Keratinocyte (primary cell): ENCODE measurements at regions not wholly inside any gene's neighbourhood (a gene's known extent, or its start where the extent isn't known, plus 50 kb on each side); places are given as distances from the start of the nearest gene placed in this dataset.

Source experiments
- DNase-seq: peaks from one replicate; pipeline ENCODE4 v3.0.0-alpha.2; 2011; ENCODE audit warnings: low read depth, missing footprints, low spot score
- FAIRE-seq: peaks from 2 replicates; lab custom pipeline; 2011; peaks lifted over from hg19 to GRCh38; lab: Jason Lieb, UNC
- H2AFZ ChIP-seq: 2 replicates; pipeline ENCODE4 v1.6.0; 2012; ENCODE audit warnings: low read length, control low read depth, inconsistent platforms; ENCODE audit not compliant: control insufficient read depth
- H3K27ac ChIP-seq: 2 replicates; pipeline ENCODE4 v1.5.1; 2011; ENCODE audit warnings: low read length; ENCODE audit not compliant: control insufficient read depth, insufficient read depth
- H3K27me3 ChIP-seq: 3 replicates; pipeline ENCODE4 v1.6.0; 2011; ENCODE audit warnings: low read length; ENCODE audit not compliant: control insufficient read depth, insufficient read depth; ENCODE audit errors: extremely low read depth
- H3K36me3 ChIP-seq, 2 experiments: 2 replicates in 1 of 2; 3 replicates in 1 of 2; pipeline ENCODE4 v1.5.1; 2011; ENCODE audit warnings: low read length in 2 of 2, mild to moderate bottlenecking in 1 of 2; ENCODE audit not compliant: control insufficient read depth in 2 of 2, insufficient read depth in 2 of 2; ENCODE audit errors: extremely low read depth in 1 of 2
- H3K4me1 ChIP-seq: 3 replicates; pipeline ENCODE4 v1.5.1; 2011; ENCODE audit warnings: low read length; ENCODE audit not compliant: control insufficient read depth, insufficient read depth; ENCODE audit errors: extremely low read depth
- H3K4me2 ChIP-seq: 3 replicates; pipeline ENCODE4 v1.6.0; 2011; ENCODE audit warnings: low read depth, low read length; ENCODE audit not compliant: control insufficient read depth, insufficient read depth; ENCODE audit errors: extremely low read depth
- H3K4me3 ChIP-seq, 3 experiments: fragments of 200-600 bp in 1 of 3; sonication (generic) in 1 of 3; 2 replicates in 2 of 3; 3 replicates in 1 of 3; pipeline ENCODE4 v1.5.1; 2011 to 2016; ENCODE audit warnings: low read length in 3 of 3, mild to moderate bottlenecking in 3 of 3, control low read depth in 2 of 3, inconsistent platforms in 1 of 3, low read depth in 1 of 3, mixed read lengths in 1 of 3, mixed run types in 1 of 3, moderate library complexity in 1 of 3; ENCODE audit not compliant: control insufficient read depth in 2 of 3, insufficient read depth in 2 of 3; ENCODE audit errors: extremely low read depth in 1 of 3
- H3K79me2 ChIP-seq: 2 replicates; pipeline ENCODE4 v1.6.0; 2012; ENCODE audit warnings: low read length; ENCODE audit not compliant: control insufficient read depth, insufficient read depth
- H3K9ac ChIP-seq: 3 replicates; pipeline ENCODE4 v1.6.0; 2011; ENCODE audit warnings: low read length; ENCODE audit not compliant: control insufficient read depth, insufficient read depth; ENCODE audit errors: extremely low read depth
- H3K9me1 ChIP-seq: 3 replicates; pipeline ENCODE4 v1.6.0; 2011; ENCODE audit warnings: low read length; ENCODE audit not compliant: control insufficient read depth, insufficient read depth; ENCODE audit errors: extremely low read depth
- H3K9me3 ChIP-seq: 2 replicates; pipeline ENCODE4 v1.5.1; 2012; ENCODE audit warnings: low read depth, low read length; ENCODE audit not compliant: control insufficient read depth
- H4K20me1 ChIP-seq: 3 replicates; pipeline ENCODE4 v1.6.0; 2011; ENCODE audit warnings: low read length; ENCODE audit not compliant: control insufficient read depth, insufficient read depth; ENCODE audit errors: extremely low read depth
- EZH2 ChIP-seq: IDR thresholded peaks from one replicate; pipeline ENCODE4 v1.6.1; 2012; ENCODE audit warnings: inconsistent platforms, mild to moderate bottlenecking, low read length, moderate library complexity
- dilution Hi-C: fragments of 300-500 bp; cut with MboI; formaldehyde crosslinking; loops from one replicate; pipeline ENCODE4 v1.7.0; 2020; ENCODE audit warnings: low sequenced_read_pairs; ENCODE audit not compliant: extremely low pct_ligation_motif_present
- TF ChIP-seq, protein P1 (sequence below), 3 experiments: IDR thresholded peaks in 1 of 3; conservative IDR thresholded peaks in 1 of 3; optimal IDR thresholded peaks in 1 of 3; 2 replicates in 2 of 3; 3 replicates in 1 of 3; pipeline versions ENCODE3 to v1.5.1; 2011; ENCODE audit warnings: low read length in 3 of 3, mild to moderate bottlenecking in 3 of 3, moderate library complexity in 2 of 3, control low read depth in 1 of 3, inconsistent platforms in 1 of 3; ENCODE audit not compliant: insufficient read depth in 2 of 3; ENCODE audit errors: extremely low read depth in 1 of 3

DNA sequence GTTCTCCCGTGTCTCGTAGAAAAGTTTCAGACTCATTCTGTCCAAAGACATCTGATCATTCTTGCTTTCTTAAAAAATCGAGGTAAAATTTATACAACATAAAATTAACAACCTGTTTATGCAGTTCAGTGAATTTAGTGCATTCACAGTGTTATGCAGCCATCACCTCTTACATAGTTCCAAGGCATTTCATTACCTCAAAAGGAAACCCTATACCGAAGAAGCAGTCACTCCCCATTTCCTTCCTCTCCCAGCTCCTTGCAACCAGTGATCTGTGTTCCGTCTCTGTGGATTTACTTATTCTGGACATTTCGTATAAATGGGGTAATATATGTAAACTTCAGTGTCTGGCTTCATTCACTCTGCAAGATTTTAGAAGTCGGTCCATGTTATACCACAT is 103.5 kb upstream of the HS3ST3A1 start:
- Histone ChIP-seq H3K36me3 (no peaks in the 10 kb centered on the region), H3K79me2 (no peaks in the 10 kb centered on the region), H2AFZ (no peak overlapping the region), H3K4me2 (no peak overlapping the region), H3K9me1 (no peaks in the 10 kb centered on the region), H3K9me3 (no peaks in the 10 kb centered on the region), H3K9ac (no peak overlapping the region), H3K4me3 (no peak overlapping the region), H3K27me3 (no peaks in the 10 kb centered on the region), H3K27ac (no peak overlapping the region), H3K4me1 (no peaks in the 10 kb centered on the region), H4K20me1 (no peaks in the 10 kb centered on the region)
- TF ChIP-seq EZH2 = no peak
- TF ChIP-seq, protein P1, sequence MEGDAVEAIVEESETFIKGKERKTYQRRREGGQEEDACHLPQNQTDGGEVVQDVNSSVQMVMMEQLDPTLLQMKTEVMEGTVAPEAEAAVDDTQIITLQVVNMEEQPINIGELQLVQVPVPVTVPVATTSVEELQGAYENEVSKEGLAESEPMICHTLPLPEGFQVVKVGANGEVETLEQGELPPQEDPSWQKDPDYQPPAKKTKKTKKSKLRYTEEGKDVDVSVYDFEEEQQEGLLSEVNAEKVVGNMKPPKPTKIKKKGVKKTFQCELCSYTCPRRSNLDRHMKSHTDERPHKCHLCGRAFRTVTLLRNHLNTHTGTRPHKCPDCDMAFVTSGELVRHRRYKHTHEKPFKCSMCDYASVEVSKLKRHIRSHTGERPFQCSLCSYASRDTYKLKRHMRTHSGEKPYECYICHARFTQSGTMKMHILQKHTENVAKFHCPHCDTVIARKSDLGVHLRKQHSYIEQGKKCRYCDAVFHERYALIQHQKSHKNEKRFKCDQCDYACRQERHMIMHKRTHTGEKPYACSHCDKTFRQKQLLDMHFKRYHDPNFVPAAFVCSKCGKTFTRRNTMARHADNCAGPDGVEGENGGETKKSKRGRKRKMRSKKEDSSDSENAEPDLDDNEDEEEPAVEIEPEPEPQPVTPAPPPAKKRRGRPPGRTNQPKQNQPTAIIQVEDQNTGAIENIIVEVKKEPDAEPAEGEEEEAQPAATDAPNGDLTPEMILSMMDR (optimal IDR thresholded peaks at IDR 0.05 in 1 of 3, IDR thresholded peaks at IDR 0.05 in 1 of 3, conservative IDR thresholded peaks at IDR 0.05 in 1 of 3; ENCODE audit: extremely low read depth in 1 of 3, insufficient read depth in 2 of 3, low read length in 3 of 3) = no peak
- FAIRE-seq (no peak), DNase-seq (no peak)
- dilution Hi-C loops = no loop called here

DNA sequence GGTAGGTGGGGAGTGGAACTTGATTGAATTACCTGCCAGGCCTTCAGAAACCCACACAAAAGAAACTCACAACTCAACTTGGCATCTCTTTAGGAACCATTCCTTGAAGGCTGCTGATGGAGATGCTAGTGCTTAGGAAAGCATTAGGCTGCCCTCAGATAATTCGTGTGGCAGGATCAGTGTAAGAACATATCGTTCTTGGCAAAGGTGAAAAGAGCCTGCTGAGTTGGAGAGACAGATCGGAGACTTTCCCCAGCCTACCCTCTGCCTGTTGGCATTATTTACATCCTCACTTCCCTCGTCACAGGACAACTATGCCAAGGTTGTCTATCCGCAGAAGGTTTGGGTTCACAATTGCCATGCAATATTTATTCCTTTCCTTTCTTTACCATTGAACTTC is 120.0 kb upstream of the HS3ST3A1 start:
- no peaks in the 10 kb centered on the region for H3K27me3 ChIP-seq
- no peak overlapping the region for H2AFZ ChIP-seq
- no peaks in the 10 kb centered on the region for H3K9me3 ChIP-seq
- H3K79me2 ChIP-seq = no peaks in the 10 kb centered on the region
- DNase-seq = no peak
- H3K36me3 ChIP-seq = no peaks in the 10 kb centered on the region
- TF ChIP-seq EZH2 = no peak
- TF ChIP-seq, protein P1 (optimal IDR thresholded peaks at IDR 0.05 in 1 of 3, IDR thresholded peaks at IDR 0.05 in 1 of 3, conservative IDR thresholded peaks at IDR 0.05 in 1 of 3; ENCODE audit: extremely low read depth in 1 of 3, insufficient read depth in 2 of 3, low read length in 3 of 3) = no peak
- no peaks in the 10 kb centered on the region for H4K20me1 ChIP-seq
- no peak overlapping the region for H3K4me3 ChIP-seq
- H3K9me1 ChIP-seq = no peaks in the 10 kb centered on the region
- dilution Hi-C loops = no loop called here
- no peaks in the 10 kb centered on the region for H3K4me1 ChIP-seq
- H3K27ac ChIP-seq = no peak overlapping the region
- H3K9ac ChIP-seq = no peak overlapping the region
- no peak overlapping the region for H3K4me2 ChIP-seq
- no peak for FAIRE-seq
